ENCODE measurements at regions not wholly inside any gene's neighbourhood (a gene's known extent, or its start where the extent isn't known, plus 50 kb on each side); places are given as distances from the start of the nearest gene placed in this dataset.
"Not testable (repeated sequence)": the region's sequence is repeated elsewhere in the genome, so short reads cannot be mapped to it uniquely, and the experiment has no call there.

GRCh38 chr9:129443515-129444164, 177.3 kb downstream of the C9orf50 start:
- TF ChIP-seq CTCF (IDR thresholded peaks at IDR 0.05); ZFX (IDR thresholded peaks at IDR 0.05; ENCODE audit: borderline replicate concordance): not testable (repeated sequence)

Measured in 22Rv1 (cell line).